ENCODE measurements at regions not wholly inside any gene's neighbourhood (a gene's known extent, or its start where the extent isn't known, plus 50 kb on each side); places are given as distances from the start of the nearest gene placed in this dataset.
A peak's percentile ranks its signal among the peaks of the same experiment; 100 is the strongest.

- H3K4me1 ChIP-seq (ENCODE audit: insufficient read depth), result peaks cover 5% of the 10 kb centered on the region; the same call in 1 of the 2 replicates
- H3K79me2 ChIP-seq (replicated peaks; ENCODE audit: insufficient read depth), result no peaks in the 10 kb centered on the region
- no peak overlapping the region for H3K4me3 ChIP-seq
- no peak overlapping the region for H2AFZ ChIP-seq
- DNase-seq (ENCODE audit: low spot score), result no peak
- no peaks in the 10 kb centered on the region for H3K36me3 ChIP-seq (ENCODE audit: insufficient read depth)
- TF ChIP-seq EZH2 (IDR thresholded peaks at IDR 0.05; ENCODE audit: low read depth, unreplicated experiment), result no peak
- H3K27me3 ChIP-seq (ENCODE audit: insufficient read depth), result no peaks in the 10 kb centered on the region
- Mint-ChIP-seq H3K36me3 (ENCODE audit: low read depth) (peaks cover 19% of the 10 kb centered on the region), H3K9me3 (peaks cover 13% of the 10 kb centered on the region; the same call in 2 of the 3 replicates), H3K4me3 (no peak overlapping the region), H3K27me3 (ENCODE audit: insufficient read depth, low read depth, poor library complexity) (no peaks in the 10 kb centered on the region), H3K27ac (no peak overlapping the region), H3K4me1 (peaks cover 12% of the 10 kb centered on the region)
- H3K9me2 ChIP-seq (ENCODE audit: insufficient read depth), result no peaks in the 10 kb centered on the region
- no peak overlapping the region; the same call in 1 of the 2 replicates for H3K27ac ChIP-seq (ENCODE audit: low read depth)
- ATAC-seq, result no peak
- no peaks in the 10 kb centered on the region for H3F3A ChIP-seq (replicated peaks; ENCODE audit: low read depth)
- no peak overlapping the region for H3K4me2 ChIP-seq
- H4K20me1 ChIP-seq (replicated peaks; ENCODE audit: insufficient read depth), result no peaks in the 10 kb centered on the region
Measured at GRCh38 chr5:4570047-4570995, 569.8 kb upstream of the ADAMTS16 start.

- Histone ChIP-seq H3K4me1 (ENCODE audit: insufficient read depth) (peaks cover 5% of the 10 kb centered on the region; the same call in 1 of the 2 replicates), H3K36me3 (ENCODE audit: insufficient read depth) (no peaks in the 10 kb centered on the region), H3K4me2 (no peak overlapping the region), H3F3A (replicated peaks; ENCODE audit: low read depth) (no peaks in the 10 kb centered on the region), H4K20me1 (replicated peaks; ENCODE audit: insufficient read depth) (no peaks in the 10 kb centered on the region), H3K4me3 (no peak overlapping the region), H3K27ac (ENCODE audit: low read depth) (no peak overlapping the region; the same call in 1 of the 2 replicates), H2AFZ (no peak overlapping the region), H3K79me2 (replicated peaks; ENCODE audit: insufficient read depth) (no peaks in the 10 kb centered on the region), H3K9me2 (ENCODE audit: insufficient read depth) (no peaks in the 10 kb centered on the region), H3K27me3 (ENCODE audit: insufficient read depth) (no peaks in the 10 kb centered on the region)
- Mint-ChIP-seq H3K4me1 (peaks cover 12% of the 10 kb centered on the region), H3K27me3 (ENCODE audit: insufficient read depth, low read depth, poor library complexity) (no peaks in the 10 kb centered on the region), H3K27ac (no peak overlapping the region), H3K9me3 (peaks cover 13% of the 10 kb centered on the region; the same call in 2 of the 3 replicates), H3K4me3 (no peak overlapping the region), H3K36me3 (ENCODE audit: low read depth) (peaks cover 19% of the 10 kb centered on the region)
- ATAC-seq (peak; percentile 68), DNase-seq (ENCODE audit: low spot score) (peak; percentile 63)
- TF ChIP-seq POLR2AphosphoS5 (IDR thresholded peaks at IDR 0.05; ENCODE audit: low read depth), result no peak
- no peak for TF ChIP-seq ZNF462 (CRISPR knock-in tag; IDR thresholded peaks at IDR 0.05)
- no peak for TF ChIP-seq CREB1 (CRISPR knock-in tag; IDR thresholded peaks at IDR 0.05; ENCODE audit: low read depth)
- TF ChIP-seq REST (IDR thresholded peaks at IDR 0.05; ENCODE audit: unreplicated experiment), result no peak
- no peak for TF ChIP-seq ETS1 (IDR thresholded peaks at IDR 0.05)
- no peak for TF ChIP-seq STAT1 (IDR thresholded peaks at IDR 0.05; ENCODE audit: unreplicated experiment)
- no peak for TF ChIP-seq EZH2 (IDR thresholded peaks at IDR 0.05; ENCODE audit: low read depth, unreplicated experiment)
- TF ChIP-seq ZNF331 (CRISPR knock-in tag; IDR thresholded peaks at IDR 0.05; ENCODE audit: low read depth), result no peak
Measured at GRCh38 chr5:4571248-4571948, 568.7 kb upstream of the ADAMTS16 start.

Data from GM23338 (cell line).